ENCODE measurements at regions not wholly inside any gene's neighbourhood (a gene's known extent, or its start where the extent isn't known, plus 50 kb on each side); places are given as distances from the start of the nearest gene placed in this dataset.
"Not testable (repeated sequence)": the region's sequence is repeated elsewhere in the genome, so short reads cannot be mapped to it uniquely, and the experiment has no call there.

DNA sequence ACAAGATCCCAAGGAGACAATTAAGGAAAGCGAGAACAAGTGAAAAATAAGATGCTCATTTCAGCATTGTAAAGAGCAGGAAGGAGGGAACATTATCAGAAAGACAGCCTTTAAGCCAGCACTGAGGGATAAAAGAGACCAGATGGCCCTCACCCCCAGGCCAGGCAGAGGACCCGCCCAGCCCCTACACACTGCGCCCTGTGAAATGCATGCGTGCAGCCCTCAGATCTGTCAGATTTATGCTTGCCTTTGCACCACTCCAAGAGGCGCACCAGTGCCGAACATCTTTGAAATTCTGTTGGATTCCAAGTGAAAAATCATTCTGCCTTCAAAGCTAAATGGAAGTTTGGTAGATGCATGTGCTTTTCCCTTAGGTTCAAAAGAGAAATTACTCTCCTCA lies 378.0 kb downstream of the MLLT3 start:
- no peaks in the 10 kb centered on the region for H3K36me3 ChIP-seq (ENCODE audit: control insufficient read depth in 2 of 2, insufficient read depth in 2 of 2, low read length in 1 of 2)
- H3K27ac ChIP-seq (ENCODE audit: low read depth in 1 of 2, low read length in 1 of 2): no peak overlapping the region
- peaks cover 3 to 19% of the 10 kb centered on the region in 2 donors for H3K4me1 ChIP-seq (ENCODE audit: control insufficient read depth in 2 of 2, insufficient read depth in 2 of 2, low read length in 2 of 2)
- no peaks in the 10 kb centered on the region for H3K9me3 ChIP-seq (ENCODE audit: control insufficient read depth in 2 of 2, insufficient read depth in 1 of 2, low read length in 1 of 2)
- H3K4me3 ChIP-seq (ENCODE audit: low read length in 2 of 2): no peak overlapping the region
- no peak for DNase-seq (ENCODE audit: low read depth in 6 of 9, low spot score in 9 of 9)
- no peaks in the 10 kb centered on the region for H3K27me3 ChIP-seq (ENCODE audit: control insufficient read depth in 2 of 2, insufficient read depth in 1 of 2, low read length in 1 of 2)
- WGBS: 99% methylated on average over 6 of the region's 6 CpGs

DNA sequence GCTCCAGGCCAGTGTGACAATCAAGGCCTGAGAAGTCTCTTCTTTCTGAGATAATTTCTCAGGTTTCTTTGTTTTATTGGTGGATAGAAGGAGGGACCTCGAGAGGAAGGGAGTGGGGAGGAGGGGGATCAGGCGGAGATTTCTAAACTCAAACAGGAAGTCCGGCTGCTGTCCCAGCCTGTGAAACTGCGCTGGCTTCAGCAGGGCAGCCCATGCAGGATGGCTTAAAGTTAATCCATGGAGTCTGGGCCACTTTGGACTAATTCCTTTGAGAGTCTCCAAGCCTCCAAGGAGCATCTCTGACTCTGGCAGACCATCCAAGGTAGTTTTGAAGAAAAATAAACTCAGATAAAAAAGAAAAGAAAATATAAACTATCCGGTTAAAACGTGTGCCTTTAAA lies 378.5 kb downstream of the MLLT3 start:
- no peak for DNase-seq (ENCODE audit: low read depth in 6 of 9, low spot score in 9 of 9)
- H3K27me3 ChIP-seq (ENCODE audit: control insufficient read depth in 2 of 2, insufficient read depth in 1 of 2, low read length in 1 of 2): no peaks in the 10 kb centered on the region
- WGBS: 85% methylated on average over 6 of the region's 6 CpGs

DNA sequence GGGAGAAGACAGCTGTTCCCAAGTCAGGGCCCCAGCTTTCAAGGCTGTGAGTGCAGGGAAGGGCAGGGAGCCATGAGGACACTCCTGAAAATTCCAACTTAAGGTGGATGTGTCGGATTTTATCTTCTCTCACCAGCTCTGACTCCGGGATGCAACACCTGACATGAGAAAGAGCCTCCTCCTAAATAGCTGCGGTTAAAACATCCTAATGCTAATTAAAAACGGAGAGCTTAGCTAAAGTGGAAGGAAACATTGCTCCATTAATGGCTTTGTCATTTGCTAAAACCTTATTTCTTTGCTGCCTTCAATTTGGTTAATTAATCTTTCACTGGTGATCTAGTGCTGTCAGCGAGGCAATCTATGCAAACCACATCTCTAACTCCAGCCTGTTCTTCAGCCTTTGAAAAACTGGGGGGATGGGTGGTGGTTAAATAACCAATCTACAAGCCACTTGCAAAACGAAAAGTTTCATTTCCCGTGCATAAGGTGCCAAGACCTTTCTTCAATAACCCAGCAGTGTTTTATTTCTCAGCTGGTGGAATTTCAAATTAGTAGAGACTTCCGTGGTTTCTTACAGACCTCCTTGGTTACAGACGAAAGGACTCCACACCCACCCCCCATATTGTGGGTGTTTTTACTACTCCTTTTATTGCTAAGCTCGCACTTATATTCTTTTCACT lies 379.6 kb downstream of the MLLT3 start:
- Histone ChIP-seq H3K4me3 (ENCODE audit: low read length in 2 of 2) (no peak overlapping the region), H3K27me3 (ENCODE audit: control insufficient read depth in 2 of 2, insufficient read depth in 1 of 2, low read length in 1 of 2) (no peaks in the 10 kb centered on the region), H3K4me1 (ENCODE audit: control insufficient read depth in 2 of 2, insufficient read depth in 2 of 2, low read length in 2 of 2) (peaks cover 3 to 19% of the 10 kb centered on the region in 2 donors), H3K27ac (ENCODE audit: low read depth in 1 of 2, low read length in 1 of 2) (peak overlapping the region; percentile 11 to 14), H3K36me3 (ENCODE audit: control insufficient read depth in 2 of 2, insufficient read depth in 2 of 2, low read length in 1 of 2) (no peaks in the 10 kb centered on the region), H3K9me3 (ENCODE audit: control insufficient read depth in 2 of 2, insufficient read depth in 1 of 2, low read length in 1 of 2) (no peaks in the 10 kb centered on the region)
- DNase-seq (ENCODE audit: low read depth in 6 of 9, low spot score in 9 of 9): peak in 7 of 9 donors; percentile 17 to 79 (median 42)
- whole genome bisulfite sequencing: 17% methylated on average over 10 of the region's 10 CpGs

More for the DNA sequence above, 378.5 kb downstream of the MLLT3 start:
- Histone ChIP-seq H3K27ac (ENCODE audit: low read depth in 1 of 2, low read length in 1 of 2) (no peak overlapping the region), H3K4me1 (ENCODE audit: control insufficient read depth in 2 of 2, insufficient read depth in 2 of 2, low read length in 2 of 2) (peaks cover 3 to 19% of the 10 kb centered on the region in 2 donors), H3K9me3 (ENCODE audit: control insufficient read depth in 2 of 2, insufficient read depth in 1 of 2, low read length in 1 of 2) (no peaks in the 10 kb centered on the region), H3K36me3 (ENCODE audit: control insufficient read depth in 2 of 2, insufficient read depth in 2 of 2, low read length in 1 of 2) (no peaks in the 10 kb centered on the region), H3K4me3 (ENCODE audit: low read length in 2 of 2) (no peak overlapping the region)

DNA sequence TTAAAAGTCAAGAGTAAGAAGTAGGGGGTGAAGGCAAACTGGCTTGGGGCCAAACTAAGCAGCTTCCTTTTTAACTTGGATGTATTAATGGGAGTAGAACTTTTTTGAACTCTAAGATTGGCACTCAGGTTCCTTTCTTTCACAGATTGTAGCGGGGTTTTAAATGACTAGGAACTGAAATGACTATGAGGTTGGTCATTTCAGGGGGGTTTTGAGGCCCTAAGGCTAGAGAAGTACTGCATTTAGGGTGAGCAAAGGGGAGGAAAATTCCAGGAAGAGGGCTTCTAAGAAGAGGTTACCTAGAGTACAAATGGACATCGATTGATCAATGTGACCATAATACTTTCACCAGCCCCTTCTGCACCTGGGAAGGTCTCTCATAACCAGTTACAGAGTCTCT lies 381.8 kb downstream of the MLLT3 start:
- no peak overlapping the region for H3K27ac ChIP-seq (ENCODE audit: low read depth in 1 of 2, low read length in 1 of 2)
- DNase-seq (ENCODE audit: low read depth in 6 of 9, low spot score in 9 of 9): no peak

DNA sequence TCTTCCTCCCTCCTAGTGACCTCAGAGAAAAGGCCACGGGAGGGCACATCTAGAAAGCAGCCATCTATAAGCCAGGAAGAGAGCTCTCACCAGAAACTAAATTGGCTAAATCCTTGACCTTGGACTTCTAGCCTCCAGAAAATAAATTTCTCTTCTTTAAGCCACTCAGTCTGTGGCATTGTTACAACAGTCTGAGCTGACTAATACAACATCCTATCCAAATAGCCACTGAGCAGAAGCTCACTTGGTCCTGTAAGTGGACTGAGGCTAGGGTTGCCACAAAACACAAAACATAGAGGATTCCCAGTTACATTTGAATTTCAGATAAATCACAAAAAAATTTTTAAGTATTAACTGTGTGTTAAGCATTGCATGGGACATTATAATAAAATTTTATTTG lies 383.4 kb downstream of the MLLT3 start:
- H3K9me3 ChIP-seq (ENCODE audit: control insufficient read depth in 2 of 2, insufficient read depth in 1 of 2, low read length in 1 of 2): peaks cover 0 to 7% of the 10 kb centered on the region in 2 donors
- WGBS: 94% methylated on average over 1 of the region's 1 CpG
- H3K27ac ChIP-seq (ENCODE audit: low read depth in 1 of 2, low read length in 1 of 2): no peak overlapping the region
- no peaks in the 10 kb centered on the region for H3K27me3 ChIP-seq (ENCODE audit: control insufficient read depth in 2 of 2, insufficient read depth in 1 of 2, low read length in 1 of 2)
- no peaks in the 10 kb centered on the region for H3K36me3 ChIP-seq (ENCODE audit: control insufficient read depth in 2 of 2, insufficient read depth in 2 of 2, low read length in 1 of 2)
- H3K4me3 ChIP-seq (ENCODE audit: low read length in 2 of 2): no peak overlapping the region
- H3K4me1 ChIP-seq (ENCODE audit: control insufficient read depth in 2 of 2, insufficient read depth in 2 of 2, low read length in 2 of 2): peaks cover 3 to 16% of the 10 kb centered on the region in 2 donors
- no peak for DNase-seq (ENCODE audit: low read depth in 6 of 9, low spot score in 9 of 9)

More for the DNA sequence above, 381.8 kb downstream of the MLLT3 start:
- H3K4me1 ChIP-seq (ENCODE audit: control insufficient read depth in 2 of 2, insufficient read depth in 2 of 2, low read length in 2 of 2): peaks cover 3 to 19% of the 10 kb centered on the region in 2 donors
- H3K36me3 ChIP-seq (ENCODE audit: control insufficient read depth in 2 of 2, insufficient read depth in 2 of 2, low read length in 1 of 2): no peaks in the 10 kb centered on the region
- no peak overlapping the region for H3K4me3 ChIP-seq (ENCODE audit: low read length in 2 of 2)
- H3K27me3 ChIP-seq (ENCODE audit: control insufficient read depth in 2 of 2, insufficient read depth in 1 of 2, low read length in 1 of 2): no peaks in the 10 kb centered on the region
- peaks cover 0 to 2% of the 10 kb centered on the region in 2 donors for H3K9me3 ChIP-seq (ENCODE audit: control insufficient read depth in 2 of 2, insufficient read depth in 1 of 2, low read length in 1 of 2)
- WGBS: 96% methylated on average over 2 of the region's 2 CpGs

DNA sequence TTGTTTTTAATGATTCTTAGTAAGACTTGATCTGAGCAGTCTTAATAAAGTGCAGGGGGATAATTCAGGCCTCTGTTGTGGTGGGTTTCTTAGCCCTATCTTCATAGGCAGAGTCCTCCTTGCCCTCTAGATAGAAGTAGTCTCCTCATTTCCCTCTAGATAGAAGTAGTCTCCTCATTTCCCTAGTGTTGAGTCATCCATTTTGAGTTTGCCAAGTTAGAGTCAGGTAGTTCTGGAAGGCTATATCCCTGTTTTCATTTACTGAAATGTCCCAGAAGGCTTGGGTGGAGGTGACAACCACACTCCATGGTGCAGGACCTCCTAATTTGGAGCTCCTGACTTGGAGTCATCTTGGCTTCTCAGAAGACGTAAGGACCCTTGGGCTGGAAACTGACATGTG lies 384.6 kb downstream of the MLLT3 start:
- no peak overlapping the region for H3K4me3 ChIP-seq (ENCODE audit: low read length in 2 of 2)
- H3K27ac ChIP-seq (ENCODE audit: low read depth in 1 of 2, low read length in 1 of 2): no peak overlapping the region
- peaks cover 0 to 7% of the 10 kb centered on the region in 2 donors for H3K9me3 ChIP-seq (ENCODE audit: control insufficient read depth in 2 of 2, insufficient read depth in 1 of 2, low read length in 1 of 2)
- H3K4me1 ChIP-seq (ENCODE audit: control insufficient read depth in 2 of 2, insufficient read depth in 2 of 2, low read length in 2 of 2): peaks cover 3 to 9% of the 10 kb centered on the region in 2 donors
- no peak for DNase-seq (ENCODE audit: low read depth in 6 of 9, low spot score in 9 of 9)
- no peaks in the 10 kb centered on the region for H3K36me3 ChIP-seq (ENCODE audit: control insufficient read depth in 2 of 2, insufficient read depth in 2 of 2, low read length in 1 of 2)
- WGBS: 96% methylated on average over 1 of the region's 1 CpG
- no peaks in the 10 kb centered on the region for H3K27me3 ChIP-seq (ENCODE audit: control insufficient read depth in 2 of 2, insufficient read depth in 1 of 2, low read length in 1 of 2)

DNA sequence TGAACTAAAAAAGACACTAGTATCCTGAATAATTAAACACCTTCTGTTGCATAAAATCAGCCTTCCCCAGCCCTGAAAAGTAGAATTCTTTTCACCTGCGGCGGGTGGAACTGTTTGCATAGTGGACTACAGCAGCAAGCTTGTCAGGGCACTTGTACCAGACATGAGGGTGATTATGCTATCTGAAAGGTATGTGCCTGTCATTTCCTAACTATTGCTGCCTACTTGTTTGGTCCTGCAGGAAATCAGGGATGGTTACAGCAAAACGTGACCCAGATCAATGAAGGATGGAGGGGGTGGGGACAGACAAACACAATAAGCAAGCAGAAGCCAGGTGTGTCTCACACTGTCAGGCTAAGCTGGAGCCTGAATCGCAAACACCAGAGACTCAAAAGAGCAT lies 385.6 kb downstream of the MLLT3 start:
- no peaks in the 10 kb centered on the region for H3K4me1 ChIP-seq (ENCODE audit: control insufficient read depth in 2 of 2, insufficient read depth in 2 of 2, low read length in 2 of 2)
- WGBS: 91% methylated on average over 4 of the region's 4 CpGs
- H3K36me3 ChIP-seq (ENCODE audit: control insufficient read depth in 2 of 2, insufficient read depth in 2 of 2, low read length in 1 of 2): no peaks in the 10 kb centered on the region
- no peaks in the 10 kb centered on the region for H3K27me3 ChIP-seq (ENCODE audit: control insufficient read depth in 2 of 2, insufficient read depth in 1 of 2, low read length in 1 of 2)
- H3K9me3 ChIP-seq (ENCODE audit: control insufficient read depth in 2 of 2, insufficient read depth in 1 of 2, low read length in 1 of 2): peaks cover 0 to 7% of the 10 kb centered on the region in 2 donors
- no peak overlapping the region for H3K4me3 ChIP-seq (ENCODE audit: low read length in 2 of 2)
- DNase-seq (ENCODE audit: low read depth in 6 of 9, low spot score in 9 of 9): no peak
- H3K27ac ChIP-seq (ENCODE audit: low read depth in 1 of 2, low read length in 1 of 2): no peak overlapping the region

DNA sequence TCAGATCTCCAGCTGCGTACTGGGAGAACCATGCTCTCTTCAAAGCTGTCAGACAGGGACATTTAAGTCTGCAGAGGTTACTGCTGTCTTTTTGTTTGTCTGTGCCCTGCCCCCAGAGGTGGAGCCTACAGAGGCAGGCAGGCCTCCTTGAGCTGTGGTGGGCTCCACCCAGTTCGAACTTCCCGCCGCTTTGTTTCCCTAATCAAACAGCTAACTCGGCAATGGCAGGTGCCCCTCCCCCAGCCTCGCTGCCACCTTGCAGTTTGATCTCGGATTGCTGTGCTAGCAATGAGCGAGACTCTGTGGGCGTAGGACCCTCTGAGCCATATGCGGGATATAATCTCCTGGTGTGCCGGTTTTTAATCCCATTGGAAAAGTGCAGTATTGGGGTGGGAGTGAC lies 387.1 kb downstream of the MLLT3 start:
- not testable (repeated sequence) for H3K36me3 ChIP-seq (ENCODE audit: control insufficient read depth in 2 of 2, insufficient read depth in 2 of 2, low read length in 1 of 2); DNase-seq (ENCODE audit: low read depth in 6 of 9, low spot score in 9 of 9); H3K9me3 ChIP-seq (ENCODE audit: control insufficient read depth in 2 of 2, insufficient read depth in 1 of 2, low read length in 1 of 2); H3K4me3 ChIP-seq (ENCODE audit: low read length in 2 of 2); H3K27me3 ChIP-seq (ENCODE audit: control insufficient read depth in 2 of 2, insufficient read depth in 1 of 2, low read length in 1 of 2); H3K27ac ChIP-seq (ENCODE audit: low read depth in 1 of 2, low read length in 1 of 2); H3K4me1 ChIP-seq (ENCODE audit: control insufficient read depth in 2 of 2, insufficient read depth in 2 of 2, low read length in 2 of 2)
- WGBS: 98% methylated on average over 11 of the region's 11 CpGs

DNA sequence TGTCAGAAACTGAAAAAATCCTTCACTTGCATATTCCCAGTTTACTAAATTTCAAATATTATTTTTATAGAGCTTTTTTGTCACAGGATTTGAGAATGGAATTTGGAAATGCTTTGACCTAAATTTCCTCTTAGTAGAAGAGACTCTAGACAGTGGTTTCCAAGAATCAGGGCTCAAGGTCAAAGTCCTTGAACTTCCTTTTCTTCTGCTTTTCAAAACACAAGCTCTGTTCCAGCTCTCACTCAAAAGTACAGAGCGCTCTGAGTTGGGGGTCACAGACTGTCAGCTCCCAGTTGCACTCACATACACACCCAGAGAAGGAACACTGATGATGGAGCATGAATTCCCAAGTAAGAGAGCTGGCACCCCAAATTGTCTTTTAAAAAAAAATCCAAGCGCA lies 394.2 kb downstream of the MLLT3 start:
- Histone ChIP-seq H3K9me3 (ENCODE audit: control insufficient read depth in 2 of 2, insufficient read depth in 1 of 2, low read length in 1 of 2) (no peaks in the 10 kb centered on the region), H3K27me3 (ENCODE audit: control insufficient read depth in 2 of 2, insufficient read depth in 1 of 2, low read length in 1 of 2) (no peaks in the 10 kb centered on the region), H3K27ac (ENCODE audit: low read depth in 1 of 2, low read length in 1 of 2) (no peak overlapping the region), H3K36me3 (ENCODE audit: control insufficient read depth in 2 of 2, insufficient read depth in 2 of 2, low read length in 1 of 2) (no peaks in the 10 kb centered on the region), H3K4me1 (ENCODE audit: control insufficient read depth in 2 of 2, insufficient read depth in 2 of 2, low read length in 2 of 2) (no peaks in the 10 kb centered on the region), H3K4me3 (ENCODE audit: low read length in 2 of 2) (no peak overlapping the region)
- WGBS: over 99% methylated on average over 2 of the region's 2 CpGs
- DNase-seq (ENCODE audit: low read depth in 6 of 9, low spot score in 9 of 9): no peak

All from thymus (tissue), 11 donors.